GM19452 (cell line): ENCODE measurements at regions not wholly inside any gene's neighbourhood (a gene's known extent, or its start where the extent isn't known, plus 50 kb on each side); places are given as distances from the start of the nearest gene placed in this dataset.
"Not testable (repeated sequence)": the region's sequence is repeated elsewhere in the genome, so short reads cannot be mapped to it uniquely, and the experiment has no call there.

ENCODE experiments used
- ATAC-seq: cut with Tn5 transposase; IDR thresholded peaks from one replicate; pipeline ENCODE4 v1.9.1; 2021; ENCODE audit not compliant: unreplicated experiment

GRCh38 chr3:110958313-110959147, 113.1 kb upstream of the NECTIN3 start:
- ATAC-seq: no peak

GRCh38 chr3:110965976-110966375, 105.6 kb upstream of the NECTIN3 start:
- no peak for ATAC-seq

GRCh38 chr3:110966966-110967663, 104.5 kb upstream of the NECTIN3 start:
- no peak for ATAC-seq

- no peak for ATAC-seq
These were observed 103.5 kb upstream of the NECTIN3 start for GRCh38 chr3:110968076-110968475.

- no peak for ATAC-seq
These were observed 102.1 kb upstream of the NECTIN3 start for GRCh38 chr3:110969229-110970211.

- no peak for ATAC-seq
These were observed 100.5 kb upstream of the NECTIN3 start for GRCh38 chr3:110971010-110971601.

- ATAC-seq: no peak
These were observed 98.2 kb upstream of the NECTIN3 start for GRCh38 chr3:110973263-110973895.

GRCh38 chr3:110974902-110975301, 96.7 kb upstream of the NECTIN3 start:
- no peak for ATAC-seq

GRCh38 chr3:110984456-110985250, 87.0 kb upstream of the NECTIN3 start:
- ATAC-seq: no peak

- ATAC-seq: no peak
These were observed 82.2 kb upstream of the NECTIN3 start for GRCh38 chr3:110989446-110989845.

GRCh38 chr3:110995461-110996231, 76.0 kb upstream of the NECTIN3 start:
- no peak for ATAC-seq

GRCh38 chr3:110998766-110999165, 72.8 kb upstream of the NECTIN3 start:
- not testable (repeated sequence) for ATAC-seq

GRCh38 chr3:111006485-111006884, 65.1 kb upstream of the NECTIN3 start:
- not testable (repeated sequence) for ATAC-seq

GRCh38 chr3:111012388-111013248, 59.0 kb upstream of the NECTIN3 start:
- ATAC-seq: no peak
